ENCODE measurements at regions not wholly inside any gene's neighbourhood (a gene's known extent, or its start where the extent isn't known, plus 50 kb on each side); places are given as distances from the start of the nearest gene placed in this dataset.

GRCh38 chr10:44788147-44789129 lies 122.7 kb upstream of the TMEM72 start:
- TF ChIP-seq CEBPB (IDR thresholded peaks at IDR 0.05): no peak
- no peak for TF ChIP-seq REST (IDR thresholded peaks at IDR 0.05; ENCODE audit: low read depth)
- TF ChIP-seq USF1 (IDR thresholded peaks at IDR 0.05): no peak
- no peak for TF ChIP-seq NFIC (IDR thresholded peaks at IDR 0.05)
- no peak for TF ChIP-seq ZBTB7A (IDR thresholded peaks at IDR 0.05; ENCODE audit: low read depth)
- no peak for TF ChIP-seq TCF12 (IDR thresholded peaks at IDR 0.05; ENCODE audit: low read depth)
